Left renal pelvis (tissue), 4 donors: ENCODE measurements at regions not wholly inside any gene's neighbourhood (a gene's known extent, or its start where the extent isn't known, plus 50 kb on each side); places are given as distances from the start of the nearest gene placed in this dataset.
"Not testable (repeated sequence)": the region's sequence is repeated elsewhere in the genome, so short reads cannot be mapped to it uniquely, and the experiment has no call there.

Source experiments
- DNase-seq, 4 donors: peaks; one replicate each; pipeline ENCODE4 v3.0.0-alpha.2; 2013; ENCODE audit warnings: low read depth in 4 of 4, low spot score in 3 of 4

- DNase-seq: no peak
These were observed 150.5 kb downstream of the UNC5CL start for GRCh38 chr6:40888456-40888990.

DNA sequence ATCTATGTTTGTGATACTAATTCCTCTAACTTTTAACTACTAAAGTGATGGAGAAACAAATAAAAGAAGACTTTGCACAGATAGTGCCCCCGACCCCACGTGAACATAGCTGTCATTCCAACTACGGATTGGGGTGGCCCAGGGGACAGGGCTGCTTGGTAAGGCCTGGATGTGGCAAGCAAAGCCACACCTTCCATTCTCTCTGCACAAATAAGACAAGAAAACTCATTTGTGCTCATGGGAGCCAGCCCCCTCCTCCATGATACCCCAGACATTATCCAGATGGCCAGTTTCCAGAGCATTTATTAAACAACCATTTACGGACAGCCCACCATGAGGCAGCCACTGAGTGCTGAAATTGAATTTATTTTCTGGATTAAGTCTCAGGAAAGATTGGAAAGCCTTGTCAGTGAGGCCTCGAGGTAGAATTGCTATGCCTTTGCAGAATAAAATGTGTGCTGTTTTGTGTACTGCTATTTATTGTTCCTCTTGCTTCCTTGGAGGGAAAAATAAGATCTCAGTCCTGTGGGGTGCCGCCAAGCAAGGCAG, 151.2 kb downstream of the UNC5CL start:
- no peak for DNase-seq

GRCh38 chr6:40887079-40887791, 151.8 kb downstream of the UNC5CL start:
- DNase-seq: no peak

- DNase-seq: no peak
These were observed 153.8 kb downstream of the UNC5CL start for GRCh38 chr6:40885139-40885774.

DNA sequence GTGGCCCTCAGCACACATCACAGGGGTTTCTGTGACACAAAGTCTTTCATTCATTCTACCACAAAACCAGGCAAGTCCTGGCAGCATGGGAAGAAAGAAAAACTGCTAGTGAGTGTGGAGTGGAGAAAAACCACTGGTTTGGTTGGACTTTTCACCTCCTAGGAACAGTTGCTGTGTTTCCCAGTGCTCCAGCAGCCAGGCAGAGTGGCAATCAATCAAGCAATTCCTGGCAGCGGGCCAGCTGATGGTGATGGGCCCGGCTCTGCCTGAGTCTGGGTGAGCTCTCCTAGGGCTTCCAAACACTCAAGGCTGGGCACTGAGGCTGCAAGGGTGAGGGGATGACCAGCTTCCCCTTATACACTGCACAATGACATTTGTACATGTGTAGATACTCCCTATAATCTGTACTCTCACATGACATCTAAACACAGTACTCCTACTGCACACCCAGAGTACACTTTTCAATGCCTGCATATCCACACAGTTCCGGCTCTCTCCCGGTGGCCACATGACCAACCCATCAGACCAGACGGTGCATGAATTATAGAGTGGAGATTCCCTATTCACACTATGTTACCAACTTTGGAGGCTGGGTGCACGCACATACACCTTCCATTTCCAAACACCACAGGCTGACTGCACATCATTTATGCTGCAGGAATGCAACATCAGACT, 156.6 kb downstream of the UNC5CL start:
- DNase-seq: no peak

- DNase-seq: no peak
These were observed 157.5 kb downstream of the UNC5CL start for GRCh38 chr6:40881501-40881900.

DNA sequence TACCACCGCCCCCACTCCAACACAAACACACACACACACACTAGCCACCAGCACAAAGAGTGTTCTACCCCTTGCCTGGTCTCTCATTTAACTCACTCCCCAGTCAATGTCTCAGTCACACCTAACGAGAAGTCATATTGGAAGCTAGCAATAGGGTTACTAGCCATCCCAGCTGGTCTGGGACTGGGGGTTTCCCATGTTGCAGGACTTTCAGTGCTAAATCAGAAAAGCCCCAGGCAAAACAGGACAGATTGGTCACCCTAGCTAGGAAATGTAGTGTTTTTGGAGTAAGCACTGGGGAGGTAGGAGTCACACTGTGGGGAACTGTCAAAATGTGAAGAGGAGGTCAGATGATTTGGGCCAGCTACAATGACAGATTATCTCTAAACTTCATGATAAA, 158.1 kb downstream of the UNC5CL start:
- no peak for DNase-seq

GRCh38 chr6:40879169-40879568, 159.9 kb downstream of the UNC5CL start:
- DNase-seq: no peak

GRCh38 chr6:40877362-40877761, 161.7 kb downstream of the UNC5CL start:
- DNase-seq: no peak

DNA sequence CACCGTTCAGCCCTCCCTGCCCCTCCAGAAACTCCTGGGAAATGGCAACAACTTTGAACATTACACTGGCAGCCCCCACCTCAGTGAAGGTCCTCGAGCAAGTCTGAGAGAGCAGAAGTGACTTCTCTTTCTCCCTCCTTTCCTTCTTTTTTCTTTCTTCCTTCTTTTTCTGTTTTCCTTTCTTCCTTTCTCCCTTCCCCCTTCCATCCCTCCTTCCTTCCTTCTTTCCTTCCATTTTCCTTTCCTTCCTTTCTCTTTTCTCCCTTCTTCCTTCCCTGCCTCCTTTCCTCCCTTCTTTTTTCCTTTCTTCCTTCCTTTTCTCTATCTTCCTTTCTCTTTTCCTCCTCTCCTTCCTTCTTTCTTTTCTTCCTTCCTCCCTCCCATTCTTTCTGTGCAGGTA, 162.7 kb downstream of the UNC5CL start:
- DNase-seq: no peak

- DNase-seq: no peak
These were observed 164.5 kb downstream of the UNC5CL start for GRCh38 chr6:40874495-40874894.

DNA sequence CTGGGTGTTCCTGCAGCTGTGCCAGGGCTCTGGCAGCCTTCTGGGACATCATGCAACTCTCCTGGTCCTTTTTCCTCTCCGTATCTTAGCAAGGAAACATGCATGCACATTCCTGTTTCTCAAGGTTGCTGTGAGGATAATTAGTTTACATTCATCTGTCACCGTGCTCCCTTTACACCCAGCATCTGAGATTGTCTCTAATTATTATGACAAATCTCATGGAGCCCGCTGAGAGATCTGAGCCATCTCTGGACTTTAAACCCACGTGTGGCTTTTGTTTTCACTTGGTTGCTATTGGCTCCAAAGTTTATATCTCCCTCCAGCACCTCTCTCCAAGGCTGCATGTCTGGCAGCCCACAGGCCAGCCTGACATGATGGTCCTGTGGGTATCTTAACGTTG, 167.6 kb downstream of the UNC5CL start:
- DNase-seq: no peak

GRCh38 chr6:40868089-40868865, 170.7 kb downstream of the UNC5CL start:
- not testable (repeated sequence) for DNase-seq

GRCh38 chr6:40867527-40867926, 171.5 kb downstream of the UNC5CL start:
- not testable (repeated sequence) for DNase-seq

DNA sequence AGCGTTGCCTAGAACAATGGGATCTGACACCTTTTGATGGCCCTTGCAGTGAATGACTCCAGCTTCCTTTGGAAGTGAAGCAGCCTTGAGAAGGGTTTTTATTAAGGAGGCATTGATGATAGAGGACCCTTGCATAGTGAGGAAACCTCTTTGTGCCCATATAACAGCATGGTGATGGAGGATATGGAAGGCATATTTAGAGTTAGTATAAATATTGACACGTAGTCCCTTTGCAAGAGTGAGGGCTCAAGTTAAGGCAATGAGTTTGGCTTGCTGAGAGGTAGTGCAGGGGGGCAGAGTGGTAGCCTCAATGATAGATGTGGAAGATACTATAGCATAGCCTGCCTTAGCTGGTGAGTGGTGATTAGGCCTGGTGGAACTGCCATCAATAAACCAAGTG, 173.8 kb downstream of the UNC5CL start:
- not testable (repeated sequence) for DNase-seq

GRCh38 chr6:40860443-40860842, 178.6 kb downstream of the UNC5CL start:
- DNase-seq: no peak

GRCh38 chr6:40856271-40856670, 182.8 kb downstream of the UNC5CL start:
- DNase-seq: no peak

GRCh38 chr6:40855168-40855880, 183.7 kb downstream of the UNC5CL start:
- no peak for DNase-seq

DNA sequence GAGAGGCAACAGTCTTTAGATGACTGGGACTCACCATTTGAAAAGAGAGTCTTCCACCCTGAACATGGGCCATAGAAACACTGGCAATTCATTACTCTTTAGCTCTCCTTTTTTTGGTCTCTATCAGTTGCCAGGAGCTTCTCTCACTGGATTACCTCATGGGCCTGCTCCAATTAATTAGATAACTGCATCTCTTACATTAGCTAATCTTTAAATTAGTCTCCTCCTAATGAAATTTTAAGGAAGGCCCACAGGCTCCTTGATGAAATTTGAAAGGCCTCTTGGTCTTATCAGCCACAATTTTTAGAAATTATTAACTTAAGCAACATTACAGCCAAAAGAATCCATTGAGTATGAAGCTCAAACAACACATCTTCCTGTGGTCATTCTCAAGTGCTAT, 184.4 kb downstream of the UNC5CL start:
- DNase-seq: no peak

DNA sequence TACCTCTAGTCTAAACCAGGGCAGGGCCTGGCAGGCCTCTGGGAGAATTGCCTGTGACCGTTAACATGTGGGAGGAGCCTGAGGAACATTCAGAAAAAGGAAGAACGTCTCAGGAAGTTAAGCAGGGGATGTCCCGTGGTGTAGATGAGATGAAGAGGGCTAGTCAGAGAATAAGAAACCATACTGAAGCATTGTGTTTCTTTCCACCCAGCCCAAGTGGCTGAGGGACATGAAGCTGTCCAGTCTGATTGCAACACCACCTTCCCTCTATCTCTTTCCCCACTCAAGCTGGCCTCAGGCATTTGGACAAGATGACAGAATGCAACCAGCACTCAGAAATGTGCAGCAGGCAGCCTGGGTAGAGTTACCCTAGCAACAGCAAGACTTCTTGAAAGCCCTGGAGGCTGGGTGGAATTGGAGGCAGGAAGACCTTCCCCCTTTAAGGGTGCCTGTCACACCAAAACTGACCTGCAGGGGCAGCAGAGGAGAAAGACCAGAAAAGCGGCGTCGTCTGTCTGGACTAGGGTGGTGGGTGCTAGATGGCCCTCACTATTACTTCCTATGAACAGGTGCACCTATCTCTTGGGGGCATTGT, 186.1 kb downstream of the UNC5CL start:
- no peak for DNase-seq
